ENCODE measurements at regions not wholly inside any gene's neighbourhood (a gene's known extent, or its start where the extent isn't known, plus 50 kb on each side); places are given as distances from the start of the nearest gene placed in this dataset.

DNA sequence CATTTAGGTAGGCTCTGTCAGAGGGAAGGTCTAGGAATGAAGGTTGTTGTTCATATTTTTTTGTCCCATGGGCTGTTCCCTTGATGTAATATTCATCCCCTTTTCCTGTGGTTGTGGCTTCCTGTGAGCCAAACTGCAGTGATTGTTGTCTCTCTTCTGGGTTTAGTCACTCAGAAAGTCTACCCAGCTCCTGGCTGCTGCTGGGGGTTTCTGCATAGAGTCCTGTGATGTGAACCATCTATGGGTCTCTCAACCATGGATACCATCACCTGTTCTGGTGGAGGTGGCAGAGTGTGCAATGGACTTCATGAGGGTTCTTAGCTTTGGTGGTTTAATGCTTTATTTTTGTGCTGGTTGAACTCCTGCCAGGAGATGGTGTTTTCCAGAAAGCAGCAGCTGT is 122.8 kb downstream of the ZC4H2 start:
- no peaks in the 10 kb centered on the region for H3K27me3 Mint-ChIP-seq (ENCODE audit: low read depth)
- TF ChIP-seq, protein P1, sequence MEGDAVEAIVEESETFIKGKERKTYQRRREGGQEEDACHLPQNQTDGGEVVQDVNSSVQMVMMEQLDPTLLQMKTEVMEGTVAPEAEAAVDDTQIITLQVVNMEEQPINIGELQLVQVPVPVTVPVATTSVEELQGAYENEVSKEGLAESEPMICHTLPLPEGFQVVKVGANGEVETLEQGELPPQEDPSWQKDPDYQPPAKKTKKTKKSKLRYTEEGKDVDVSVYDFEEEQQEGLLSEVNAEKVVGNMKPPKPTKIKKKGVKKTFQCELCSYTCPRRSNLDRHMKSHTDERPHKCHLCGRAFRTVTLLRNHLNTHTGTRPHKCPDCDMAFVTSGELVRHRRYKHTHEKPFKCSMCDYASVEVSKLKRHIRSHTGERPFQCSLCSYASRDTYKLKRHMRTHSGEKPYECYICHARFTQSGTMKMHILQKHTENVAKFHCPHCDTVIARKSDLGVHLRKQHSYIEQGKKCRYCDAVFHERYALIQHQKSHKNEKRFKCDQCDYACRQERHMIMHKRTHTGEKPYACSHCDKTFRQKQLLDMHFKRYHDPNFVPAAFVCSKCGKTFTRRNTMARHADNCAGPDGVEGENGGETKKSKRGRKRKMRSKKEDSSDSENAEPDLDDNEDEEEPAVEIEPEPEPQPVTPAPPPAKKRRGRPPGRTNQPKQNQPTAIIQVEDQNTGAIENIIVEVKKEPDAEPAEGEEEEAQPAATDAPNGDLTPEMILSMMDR (conservative IDR thresholded peaks at IDR 0.05) = no peak
- DNase-seq (ENCODE audit: low read depth, low spot score) = no peak
- peaks cover 8% of the 10 kb centered on the region for H3K4me1 Mint-ChIP-seq
- H3K9me3 Mint-ChIP-seq = peaks cover 22% of the 10 kb centered on the region
- H3K4me3 Mint-ChIP-seq = no peak overlapping the region
- H3K36me3 Mint-ChIP-seq (ENCODE audit: low read depth) = no peaks in the 10 kb centered on the region
- H3K27ac Mint-ChIP-seq (ENCODE audit: unreplicated experiment) = no peak overlapping the region

DNA sequence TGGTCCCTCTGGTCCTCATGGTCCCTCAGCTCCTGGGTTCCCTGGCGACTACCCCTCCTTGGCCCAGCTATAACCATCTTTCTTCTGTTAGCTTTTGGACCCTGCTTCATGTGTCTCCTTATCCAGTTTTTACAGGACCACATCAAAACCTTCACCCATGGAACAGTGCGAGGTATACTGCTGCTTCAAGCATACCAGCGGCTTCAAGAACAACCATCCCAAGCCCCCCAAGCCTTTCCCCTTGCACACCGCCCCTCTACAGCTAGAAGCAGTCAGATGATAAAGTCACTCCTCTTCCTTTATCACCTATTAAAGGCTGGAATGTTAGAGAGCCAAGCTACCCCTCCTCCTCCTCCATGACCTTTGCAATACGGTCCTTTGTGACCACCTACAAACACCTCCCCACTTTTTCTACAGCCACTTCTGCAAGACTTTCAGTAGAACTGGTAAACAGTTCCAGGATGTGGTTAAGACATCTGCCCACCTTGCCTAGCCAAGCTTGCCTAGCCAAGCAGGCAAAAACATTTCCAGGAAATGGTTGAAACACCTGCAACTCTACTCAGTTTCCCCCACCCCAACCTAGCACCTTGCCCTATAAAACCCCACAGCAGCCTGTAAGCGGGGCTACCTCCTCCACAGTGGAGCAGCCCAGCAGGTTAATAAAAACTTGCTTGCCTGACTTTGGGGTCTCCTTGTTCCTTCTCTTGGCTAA is 125.7 kb downstream of the ZC4H2 start:
- DNase-seq (ENCODE audit: low read depth, low spot score) = no peak
- H3K36me3 Mint-ChIP-seq (ENCODE audit: low read depth) = no peaks in the 10 kb centered on the region
- no peak overlapping the region for H3K4me3 Mint-ChIP-seq
- peaks cover 17% of the 10 kb centered on the region for H3K9me3 Mint-ChIP-seq
- no peaks in the 10 kb centered on the region for H3K27me3 Mint-ChIP-seq (ENCODE audit: low read depth)
- H3K4me1 Mint-ChIP-seq = peaks cover 8% of the 10 kb centered on the region
- TF ChIP-seq, protein P1 (conservative IDR thresholded peaks at IDR 0.05) = no peak
- no peak overlapping the region for H3K27ac Mint-ChIP-seq (ENCODE audit: unreplicated experiment)

DNA sequence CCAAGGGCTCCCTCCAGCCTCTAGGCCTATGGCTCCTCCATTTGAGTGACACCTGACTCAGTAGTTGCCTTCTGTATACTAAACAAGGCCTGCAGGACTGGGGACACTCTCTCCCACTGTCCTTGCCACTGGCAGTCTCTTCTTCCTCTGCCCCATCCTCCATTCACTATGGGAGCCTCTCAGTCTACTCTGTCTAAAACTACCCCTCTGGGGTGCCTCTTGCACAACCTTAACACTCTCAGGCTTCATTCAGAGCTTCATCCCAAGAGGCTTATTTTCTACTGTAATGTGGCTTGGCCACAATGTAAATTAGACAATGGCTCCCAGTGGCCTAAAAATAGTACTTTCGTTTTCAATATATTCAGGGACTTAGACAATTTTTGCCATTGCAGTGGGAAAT is 133.0 kb downstream of the ZC4H2 start:
- H3K4me3 Mint-ChIP-seq = no peak overlapping the region
- H3K36me3 Mint-ChIP-seq (ENCODE audit: low read depth) = no peaks in the 10 kb centered on the region
- TF ChIP-seq, protein P1 (conservative IDR thresholded peaks at IDR 0.05) = no peak
- DNase-seq (ENCODE audit: low read depth, low spot score) = no peak
- H3K9me3 Mint-ChIP-seq = peaks cover 7% of the 10 kb centered on the region
- no peaks in the 10 kb centered on the region for H3K4me1 Mint-ChIP-seq
- H3K27me3 Mint-ChIP-seq (ENCODE audit: low read depth) = no peaks in the 10 kb centered on the region
- no peak overlapping the region for H3K27ac Mint-ChIP-seq (ENCODE audit: unreplicated experiment)

DNA sequence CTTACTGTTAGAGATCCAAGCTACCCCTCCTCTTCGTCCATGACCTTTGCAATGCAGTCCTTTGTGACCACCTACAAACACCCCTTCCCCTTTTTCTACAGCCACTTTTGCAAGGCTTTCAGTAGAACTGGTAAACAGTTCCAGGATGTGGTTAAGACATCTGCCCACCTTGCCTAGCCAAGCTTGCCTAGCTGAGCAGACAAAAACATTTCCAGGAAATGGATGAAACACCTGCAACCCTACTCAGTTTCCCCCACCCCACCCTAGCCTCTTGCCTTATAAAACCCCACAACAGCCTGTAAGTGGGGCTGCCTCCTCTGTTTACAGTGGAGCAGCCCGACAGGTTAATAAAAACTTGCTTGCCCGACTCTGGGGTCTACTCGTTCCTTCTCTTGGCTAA is 133.8 kb downstream of the ZC4H2 start:
- H3K27me3 Mint-ChIP-seq (ENCODE audit: low read depth) = no peaks in the 10 kb centered on the region
- H3K4me1 Mint-ChIP-seq = no peaks in the 10 kb centered on the region
- no peak for DNase-seq (ENCODE audit: low read depth, low spot score)
- peaks cover 8% of the 10 kb centered on the region for H3K9me3 Mint-ChIP-seq
- no peak overlapping the region for H3K4me3 Mint-ChIP-seq
- TF ChIP-seq, protein P1 (conservative IDR thresholded peaks at IDR 0.05) = no peak
- H3K27ac Mint-ChIP-seq (ENCODE audit: unreplicated experiment) = no peak overlapping the region
- H3K36me3 Mint-ChIP-seq (ENCODE audit: low read depth) = no peaks in the 10 kb centered on the region

DNA sequence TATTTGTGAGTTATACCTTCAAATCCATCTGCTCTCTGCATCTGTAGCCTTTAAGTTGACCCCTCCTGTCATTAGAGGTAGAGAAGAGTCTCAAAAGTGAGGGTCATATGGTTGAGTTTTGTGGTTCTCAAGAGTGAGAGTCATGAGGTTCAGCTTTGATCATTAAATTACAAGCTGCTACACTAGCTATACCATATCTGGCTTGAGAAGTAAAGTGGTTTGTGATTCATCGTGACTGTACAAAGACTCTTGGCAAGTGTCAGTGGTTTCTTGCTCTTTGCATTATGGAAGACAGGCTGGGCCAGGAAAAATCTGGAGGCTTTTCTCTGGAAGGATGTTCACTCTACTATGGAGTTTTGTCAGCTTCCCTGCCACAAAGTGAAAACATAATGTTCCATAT is 170.6 kb downstream of the ZC4H2 start:
- TF ChIP-seq, protein P1 (conservative IDR thresholded peaks at IDR 0.05) = no peak
- Mint-ChIP-seq H3K36me3 (ENCODE audit: low read depth) (peaks cover 2% of the 10 kb centered on the region), H3K9me3 (peaks cover 7% of the 10 kb centered on the region), H3K27ac (ENCODE audit: unreplicated experiment) (no peak overlapping the region), H3K4me3 (no peak overlapping the region), H3K27me3 (ENCODE audit: low read depth) (no peaks in the 10 kb centered on the region), H3K4me1 (no peaks in the 10 kb centered on the region)
- no peak for DNase-seq (ENCODE audit: low read depth, low spot score)
